EL (cell line): ENCODE measurements at regions not wholly inside any gene's neighbourhood (a gene's known extent, or its start where the extent isn't known, plus 50 kb on each side); places are given as distances from the start of the nearest gene placed in this dataset.
"Not testable (repeated sequence)": the region's sequence is repeated elsewhere in the genome, so short reads cannot be mapped to it uniquely, and the experiment has no call there.

ENCODE experiments used
- DNase-seq: peaks from one replicate; pipeline ENCODE4 v3.0.0-alpha.2; 2016

DNA sequence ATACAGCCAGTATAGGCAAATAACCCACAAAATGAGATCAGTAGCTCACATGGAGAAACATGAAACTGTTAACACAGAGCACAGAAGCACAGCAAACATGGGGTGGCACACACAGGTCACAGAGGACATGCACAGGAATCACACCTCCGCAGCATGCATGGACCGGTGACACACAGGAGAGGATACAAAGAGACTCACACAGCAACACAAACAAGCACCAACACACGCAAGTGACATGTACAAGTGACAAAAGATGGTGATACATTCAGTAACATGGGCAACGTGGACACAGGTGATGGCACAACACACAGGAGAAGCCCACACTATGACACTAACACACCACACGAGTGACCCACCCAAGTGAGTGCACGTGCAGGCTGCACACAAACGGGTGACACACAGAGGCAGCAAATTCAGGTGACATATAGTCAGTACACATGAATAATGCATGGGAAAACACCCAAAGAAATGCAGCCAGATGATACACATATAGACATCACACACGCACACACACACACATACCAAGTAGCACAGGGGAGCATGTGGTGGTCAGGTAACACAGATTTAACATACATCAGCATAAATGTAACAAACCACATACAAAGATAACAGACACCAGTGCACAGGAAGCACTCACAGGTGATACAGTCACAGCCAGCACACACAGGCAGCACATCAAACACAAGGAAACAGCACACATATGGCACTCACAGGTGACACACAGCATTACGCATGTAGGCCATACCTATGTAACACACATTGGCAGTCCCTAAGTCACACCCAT, 216.0 kb upstream of the SFSWAP start:
- no peak for DNase-seq

DNA sequence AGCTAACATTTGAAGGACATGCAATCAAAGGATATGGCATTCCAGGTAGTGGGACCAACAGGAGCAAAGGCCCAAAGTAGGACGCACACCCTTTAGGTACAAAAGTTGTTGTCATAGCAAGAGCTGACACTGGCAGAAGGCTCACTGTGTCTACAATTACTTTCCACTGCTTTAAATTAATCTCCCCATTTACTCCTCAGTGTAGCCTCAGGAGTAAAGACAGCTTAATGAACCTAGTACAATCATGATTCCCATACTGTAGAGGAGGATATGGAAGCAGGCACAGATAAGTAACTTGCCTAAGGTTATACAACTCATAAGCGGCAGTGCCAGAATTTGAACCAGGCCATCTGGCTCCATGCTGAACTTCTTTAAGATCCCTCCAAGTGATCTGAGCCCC, 212.9 kb upstream of the SFSWAP start:
- no peak for DNase-seq

- no peak for DNase-seq
These were observed 211.6 kb upstream of the SFSWAP start for GRCh38 chr12:131499160-131499863.

DNA sequence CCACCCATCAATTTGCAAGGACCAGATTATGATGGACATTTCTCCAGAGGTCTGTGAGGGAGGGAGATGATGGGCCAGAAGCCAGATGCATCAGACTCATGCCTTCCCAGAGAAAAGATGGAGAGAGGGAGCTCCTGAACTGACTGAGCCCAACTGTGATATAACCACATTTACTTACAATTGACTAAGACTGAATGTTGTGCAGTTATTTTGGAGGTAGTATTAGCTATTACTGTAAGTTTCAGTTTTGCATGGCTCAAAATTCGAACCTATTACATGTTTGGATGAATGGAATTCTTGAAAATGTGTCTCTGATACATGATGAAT, 211.1 kb upstream of the SFSWAP start:
- no peak for DNase-seq

GRCh38 chr12:131500564-131500963, 210.3 kb upstream of the SFSWAP start:
- DNase-seq = no peak

- no peak for DNase-seq
These were observed 205.3 kb upstream of the SFSWAP start for GRCh38 chr12:131505561-131505960.

DNA sequence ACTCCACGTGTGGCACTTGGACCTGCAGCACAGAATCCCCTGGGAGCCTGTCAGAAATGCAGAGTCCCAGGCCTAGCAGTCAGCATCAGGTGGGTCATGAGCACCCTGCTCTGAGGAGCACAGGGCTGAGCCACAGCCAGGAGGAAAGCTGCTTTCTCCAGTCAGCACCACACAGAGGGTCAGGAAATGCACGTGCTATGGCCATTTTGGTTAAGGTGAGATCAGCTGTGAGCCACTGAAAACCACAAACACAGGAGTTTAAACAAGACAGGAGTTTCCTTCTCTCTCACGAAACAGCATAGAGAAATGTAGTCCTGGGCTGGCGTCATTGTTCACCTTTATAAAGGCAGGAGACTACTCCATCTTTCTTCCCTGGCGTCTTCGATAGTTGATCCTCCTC, 204.5 kb upstream of the SFSWAP start:
- DNase-seq = no peak

- DNase-seq = no peak
These were observed 203.8 kb upstream of the SFSWAP start for GRCh38 chr12:131507094-131507493.

- no peak for DNase-seq
These were observed 203.0 kb upstream of the SFSWAP start for GRCh38 chr12:131507881-131508280.

DNA sequence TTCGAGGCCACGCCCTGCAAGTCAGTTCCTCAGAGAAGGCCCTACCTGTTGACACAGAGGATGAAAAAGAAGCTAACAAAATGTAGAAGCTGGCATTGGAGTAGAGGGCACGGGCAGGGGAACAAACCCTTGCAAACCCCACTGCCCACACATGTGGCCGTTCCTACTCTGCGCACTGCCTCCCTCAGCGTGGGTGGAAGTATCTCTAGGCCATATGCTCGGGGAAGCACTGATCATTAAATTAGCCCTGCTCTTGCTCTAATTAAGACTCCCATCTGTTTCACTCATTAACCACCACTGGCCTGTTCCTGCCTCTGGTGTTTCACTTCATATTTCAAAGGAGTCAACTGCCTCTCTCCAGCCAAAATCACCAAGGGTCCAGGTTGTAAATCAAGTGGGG, 201.2 kb upstream of the SFSWAP start:
- DNase-seq = no peak

DNA sequence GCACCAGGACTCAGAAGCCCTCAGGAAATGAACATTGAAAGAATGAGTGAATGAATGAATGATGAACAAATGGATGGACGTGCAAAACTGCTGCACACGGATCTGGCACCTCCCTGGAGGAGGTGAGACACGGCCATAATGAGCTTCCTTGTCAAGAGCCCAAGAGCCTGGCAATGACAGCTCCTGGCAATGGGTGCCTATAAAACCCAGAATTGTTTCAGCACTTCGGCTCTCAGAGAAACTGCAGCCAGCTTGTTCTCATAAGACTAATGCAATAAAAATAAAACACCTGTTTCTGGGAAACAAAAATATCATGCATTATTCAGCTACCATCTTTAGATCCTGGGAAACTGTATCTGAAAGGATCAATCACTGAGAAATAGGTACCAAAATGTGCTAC, 200.5 kb upstream of the SFSWAP start:
- no peak for DNase-seq

- DNase-seq = peak; percentile 14
These were observed 199.5 kb upstream of the SFSWAP start for GRCh38 chr12:131511391-131511802.

DNA sequence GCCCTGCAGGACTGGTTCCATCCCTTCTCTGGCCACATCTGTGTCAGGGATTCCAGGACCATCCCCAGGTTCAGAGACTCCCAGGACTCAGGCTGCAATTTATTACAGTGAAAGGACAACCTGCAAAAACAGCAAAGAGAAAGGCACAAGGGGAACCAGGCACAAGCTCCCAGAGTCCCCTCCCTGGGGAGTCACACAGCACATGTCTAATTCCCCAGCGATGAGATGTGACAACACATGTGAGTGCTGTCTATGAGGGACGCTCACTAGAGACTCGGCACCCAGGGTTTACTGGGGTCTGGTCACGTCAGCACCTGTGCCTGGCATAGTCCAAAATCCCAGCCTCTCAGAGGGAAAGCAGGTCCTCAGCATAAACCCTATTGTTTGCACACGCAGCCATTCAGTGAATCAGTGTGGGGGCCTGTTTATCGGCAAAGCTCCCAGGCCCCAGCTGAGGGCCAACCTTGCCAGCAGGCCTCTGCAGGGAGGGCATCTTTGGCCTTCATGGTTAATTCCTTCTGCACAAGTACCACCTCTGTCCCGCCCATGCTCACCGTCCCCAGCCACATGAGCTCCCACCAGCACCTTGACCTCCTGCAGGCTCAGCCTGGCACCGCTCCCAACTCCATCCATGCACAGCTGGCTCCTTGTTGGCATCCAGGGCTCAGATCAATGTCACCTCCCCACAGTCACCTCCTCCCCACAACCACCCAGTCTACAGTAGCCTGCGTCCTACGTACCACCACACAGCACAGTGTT, 198.9 kb upstream of the SFSWAP start:
- DNase-seq = no peak

DNA sequence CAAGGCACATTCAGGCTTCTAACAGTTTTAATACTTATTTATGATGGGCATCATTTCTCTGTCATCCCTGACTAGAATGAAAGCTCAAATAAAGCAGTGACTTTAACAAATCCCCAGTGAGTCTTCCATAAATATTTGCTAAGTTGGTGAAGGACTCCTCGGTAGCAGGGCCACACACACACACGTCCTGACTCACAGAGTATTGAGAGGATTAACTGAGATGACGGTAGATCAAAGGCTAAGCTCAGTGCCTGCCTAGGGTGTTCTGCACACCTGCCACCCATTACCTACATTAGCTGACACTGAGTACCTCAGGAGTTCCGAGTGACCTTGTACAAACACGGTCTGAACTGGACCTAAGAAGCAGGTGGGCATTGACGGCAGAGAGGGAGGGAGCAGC, 197.3 kb upstream of the SFSWAP start:
- DNase-seq = no peak

DNA sequence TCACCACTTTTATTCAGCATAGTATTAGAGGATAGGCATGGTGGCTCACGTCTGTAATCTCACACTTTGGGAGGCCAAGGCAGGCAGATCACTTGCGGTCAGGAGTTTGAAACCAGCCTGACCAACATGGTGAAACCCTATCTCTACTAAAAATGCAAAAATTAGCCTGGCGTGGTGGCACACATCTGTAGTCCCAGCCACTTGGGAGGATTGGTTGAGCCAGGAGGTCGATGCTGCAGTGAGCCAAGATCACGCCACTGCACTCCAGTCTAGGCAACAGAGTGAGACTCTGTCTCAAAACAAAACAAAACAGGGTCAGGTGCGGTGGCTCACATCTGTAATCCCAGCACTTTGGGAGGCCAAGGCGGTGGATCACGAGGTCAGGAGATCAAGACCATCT, 190.3 kb upstream of the SFSWAP start:
- DNase-seq = not testable (repeated sequence)

DNA sequence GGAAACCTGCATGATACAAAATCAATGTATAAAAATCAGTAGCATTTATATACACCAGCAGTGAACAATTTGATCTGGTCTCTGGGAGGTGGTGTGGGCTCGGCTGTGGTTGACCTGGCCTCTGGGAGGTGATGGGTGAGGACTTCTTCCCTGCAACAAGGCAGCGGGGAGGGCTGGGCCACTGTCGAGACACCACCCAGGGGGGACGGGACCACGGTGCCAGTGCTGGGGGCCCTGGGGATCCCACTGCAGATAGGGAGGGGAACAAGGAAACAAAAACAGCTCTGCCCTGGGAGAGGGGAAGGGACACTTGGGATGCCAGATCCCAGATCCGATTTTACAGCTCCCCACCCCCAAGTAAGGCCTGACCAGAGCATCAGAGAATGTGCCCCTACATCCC, 189.6 kb upstream of the SFSWAP start:
- DNase-seq = no peak

GRCh38 chr12:131525795-131526508, 184.9 kb upstream of the SFSWAP start:
- DNase-seq = no peak

GRCh38 chr12:131527092-131527491, 183.8 kb upstream of the SFSWAP start:
- no peak for DNase-seq

GRCh38 chr12:131527736-131528135, 183.2 kb upstream of the SFSWAP start:
- no peak for DNase-seq

GRCh38 chr12:131528144-131528543, 182.7 kb upstream of the SFSWAP start:
- no peak for DNase-seq

DNA sequence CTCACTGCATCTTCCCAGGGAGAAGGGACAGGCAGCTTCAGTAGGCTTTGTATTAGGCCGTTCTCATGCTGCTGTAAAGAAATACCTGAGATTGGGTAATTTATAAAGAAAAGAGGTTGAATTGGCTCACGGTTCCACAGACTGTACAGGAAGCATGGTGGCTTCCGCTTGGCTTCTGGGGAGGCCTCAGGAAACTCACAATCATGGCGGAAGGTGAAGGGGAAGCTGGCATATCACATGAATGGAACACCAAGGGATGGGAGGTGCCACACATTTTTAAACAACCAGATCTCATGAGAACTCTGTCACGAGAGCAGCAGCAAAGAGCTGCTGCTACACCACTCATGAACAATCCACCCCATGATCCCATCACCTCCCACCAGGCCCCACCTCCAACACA, 182.2 kb upstream of the SFSWAP start:
- DNase-seq = no peak

DNA sequence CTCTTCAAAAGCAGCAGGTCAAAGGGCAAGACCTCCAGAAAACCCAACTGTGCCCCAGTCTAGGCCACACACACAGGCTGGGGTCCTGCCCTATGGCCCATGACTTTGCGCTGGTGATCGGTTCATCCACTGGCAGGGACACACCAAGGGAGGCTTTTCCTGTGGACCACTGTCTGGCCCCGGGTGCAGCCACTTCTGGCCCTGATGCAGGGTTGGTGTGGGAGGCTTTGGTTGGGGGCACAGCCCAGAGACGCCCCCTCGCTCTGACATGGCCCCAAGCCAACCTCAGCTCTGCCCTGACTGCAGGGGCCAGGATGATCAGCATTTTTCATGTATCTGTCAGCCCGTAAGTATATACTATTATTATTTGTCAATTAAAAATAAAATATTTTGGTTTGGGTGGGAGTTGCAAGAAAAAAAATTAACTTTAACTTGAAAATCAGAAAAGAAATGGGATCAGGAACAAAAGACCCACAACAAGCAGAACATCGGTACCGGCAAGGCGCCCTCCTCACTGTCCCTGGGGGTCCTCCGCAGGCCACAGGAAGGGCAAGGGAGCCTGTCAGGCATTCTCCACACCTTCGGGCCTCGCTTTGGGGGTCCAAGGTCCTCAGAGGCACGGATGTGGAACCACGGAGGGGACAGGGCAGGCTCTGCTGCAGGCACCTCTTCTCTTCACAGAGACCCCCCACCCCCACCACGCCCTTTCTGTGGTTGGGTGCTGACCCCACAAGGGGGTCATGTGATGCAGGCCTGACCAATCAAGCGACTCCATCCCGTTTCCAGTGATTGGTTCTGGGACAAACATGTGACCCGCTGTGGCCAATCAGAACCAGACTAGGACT, 181.5 kb upstream of the SFSWAP start:
- no peak for DNase-seq

- no peak for DNase-seq
These were observed 180.9 kb upstream of the SFSWAP start for GRCh38 chr12:131530041-131530332.
